H1 (cell line): ENCODE measurements at regions not wholly inside any gene's neighbourhood (a gene's known extent, or its start where the extent isn't known, plus 50 kb on each side); places are given as distances from the start of the nearest gene placed in this dataset.

Experiments
- CTCF ChIA-PET: fragments of 300-600 bp; sonication (Branson Sonifier 250); formaldehyde crosslinking; loops from one replicate; lab custom pipeline; 2021; ENCODE audit not compliant: partially characterized antibody; lab: Charles Lee
- POLR2A ChIA-PET: fragments of 300-600 bp; sonication (Branson Sonifier 250); formaldehyde crosslinking; loops from one replicate; lab custom pipeline; 2021; ENCODE audit warnings: inconsistent platforms; ENCODE audit not compliant: partially characterized antibody; lab: Charles Lee
- DNase-seq, 2 experiments: peaks; one replicate each; pipeline versions ENCODE4 v3.0.0 to v3.0.0-alpha.2; 2010 to 2022; ENCODE audit warnings: low spot score in 2 of 2, low read depth in 1 of 2, mixed read lengths in 1 of 2
- FAIRE-seq: peaks from 2 replicates; lab custom pipeline; 2011; peaks lifted over from hg19 to GRCh38; lab: Jason Lieb, UNC
- H2AFZ ChIP-seq: 2 replicates; pipeline ENCODE4 v1.8.1; 2012; ENCODE audit warnings: low read length, inconsistent platforms
- H2AK5ac ChIP-seq: 2 replicates; pipeline ENCODE4 v1.6.1; 2013; ENCODE audit warnings: low read depth, low read length
- H2BK120ac ChIP-seq: replicated peaks from 2 replicates; pipeline ENCODE3; 2013; ENCODE audit warnings: low read depth, low read length, inconsistent platforms
- H2BK12ac ChIP-seq: 2 replicates; pipeline ENCODE4 v1.6.1; 2013; ENCODE audit warnings: low read depth, low read length
- H2BK15ac ChIP-seq: 2 replicates; pipeline ENCODE4 v1.6.1; 2013; ENCODE audit warnings: low read length
- H2BK20ac ChIP-seq: 2 replicates; pipeline ENCODE4 v1.6.1; 2013; ENCODE audit warnings: low read length
- H2BK5ac ChIP-seq: 2 replicates; pipeline ENCODE4 v1.6.1; 2013; ENCODE audit warnings: low read depth, low read length
- H3K14ac ChIP-seq: 2 replicates; pipeline ENCODE4 v1.6.1; 2013; ENCODE audit warnings: inconsistent platforms; ENCODE audit not compliant: insufficient read length
- H3K18ac ChIP-seq: 2 replicates; pipeline ENCODE4 v1.6.1; 2013; ENCODE audit warnings: low read length; ENCODE audit errors: extremely low read depth
- H3K23ac ChIP-seq: 2 replicates; pipeline ENCODE4 v1.6.1; 2013; ENCODE audit warnings: inconsistent platforms; ENCODE audit not compliant: insufficient read length
- H3K23me2 ChIP-seq: 2 replicates; pipeline ENCODE4 v1.6.1; 2013; ENCODE audit warnings: low read depth, low read length
- H3K27ac ChIP-seq: 2 replicates; pipeline ENCODE4 v1.6.1; 2011; ENCODE audit warnings: low read depth, low read length, inconsistent platforms
- H3K27me3 ChIP-seq, 4 experiments: replicated peaks in 1 of 4; 1 replicate in 1 of 4; 2 replicates in 3 of 4; pipeline versions ENCODE4 v1.6.1 to v1.8.1; 2011 to 2013; ENCODE audit warnings: low read length in 3 of 4, mild to moderate bottlenecking in 3 of 4, inconsistent platforms in 2 of 4, mixed read lengths in 2 of 4, moderate library complexity in 1 of 4; ENCODE audit not compliant: control insufficient read depth in 3 of 4, insufficient read depth in 3 of 4; ENCODE audit errors: extremely low read depth in 1 of 4
- H3K36me3 ChIP-seq, 4 experiments: 2 replicates each; pipeline versions ENCODE4 v1.6.1 to v1.8.1; 2011 to 2013; ENCODE audit warnings: mild to moderate bottlenecking in 4 of 4, low read length in 3 of 4, moderate library complexity in 2 of 4, control low read depth in 1 of 4, inconsistent platforms in 1 of 4; ENCODE audit not compliant: insufficient read depth in 4 of 4, control insufficient read depth in 2 of 4
- H3K4ac ChIP-seq: replicated peaks from 2 replicates; pipeline ENCODE3; 2013; ENCODE audit warnings: low read length, low read depth, mixed read lengths, inconsistent platforms; ENCODE audit not compliant: insufficient read length
- H3K4me1 ChIP-seq, 4 experiments: replicated peaks in 1 of 4; 1 replicate in 1 of 4; 2 replicates in 3 of 4; pipeline versions ENCODE4 v1.6.1 to v1.8.1; 2011 to 2013; ENCODE audit warnings: low read length in 3 of 4, inconsistent platforms in 2 of 4, mixed read lengths in 1 of 4; ENCODE audit not compliant: insufficient read depth in 4 of 4, control insufficient read depth in 3 of 4
- H3K4me2 ChIP-seq, 2 experiments: 2 replicates each; pipeline versions ENCODE4 v1.6.1 to v1.8.1; 2011 to 2013; ENCODE audit warnings: low read depth in 2 of 2, low read length in 2 of 2, control low read depth in 1 of 2, inconsistent platforms in 1 of 2, mild to moderate bottlenecking in 1 of 2; ENCODE audit not compliant: insufficient read depth in 1 of 2
- H3K4me3 ChIP-seq, 4 experiments: fragments of 200-600, 300-600 bp in 1 of 4; sonication (generic), shearing (Covaris generic), sonication (Bioruptor Twin) in 1 of 4; 2 replicates each; pipeline versions ENCODE4 v1.5.1 to v1.8.1; 2011 to 2016; ENCODE audit warnings: low read length in 4 of 4, low read depth in 3 of 4, control low read depth in 2 of 4, inconsistent platforms in 2 of 4, mild to moderate bottlenecking in 2 of 4, mixed read lengths in 1 of 4, moderate library complexity in 1 of 4; ENCODE audit not compliant: insufficient read depth in 2 of 4; ENCODE audit errors: extremely low read depth in 1 of 4
- H3K56ac ChIP-seq: replicated peaks from 2 replicates; pipeline ENCODE3; 2013; ENCODE audit warnings: low read depth, mild to moderate bottlenecking, mixed read lengths, low read length, inconsistent platforms; ENCODE audit not compliant: insufficient read length
- H3K79me1 ChIP-seq: 2 replicates; pipeline ENCODE4 v1.6.1; 2013; ENCODE audit warnings: low read depth, low read length, control low read depth
- H3K79me2 ChIP-seq, 2 experiments: 2 replicates each; pipeline versions ENCODE4 v1.6.1 to v1.8.1; 2012 to 2013; ENCODE audit warnings: low read length in 2 of 2, mild to moderate bottlenecking in 2 of 2, inconsistent platforms in 1 of 2; ENCODE audit not compliant: insufficient read depth in 2 of 2, control insufficient read depth in 1 of 2
- H3K9ac ChIP-seq, 4 experiments: replicated peaks in 1 of 4; 1 replicate in 1 of 4; 2 replicates in 3 of 4; pipeline versions ENCODE4 v1.6.1 to v1.8.1; 2011 to 2013; ENCODE audit warnings: low read depth in 3 of 4, low read length in 3 of 4, control low read depth in 2 of 4, mild to moderate bottlenecking in 2 of 4, moderate library complexity in 2 of 4, inconsistent platforms in 1 of 4; ENCODE audit errors: extremely low read depth in 1 of 4
- H3K9me3 ChIP-seq, 2 experiments: 2 replicates each; pipeline versions ENCODE4 v1.6.1 to v1.8.1; 2012 to 2013; ENCODE audit warnings: mild to moderate bottlenecking in 2 of 2, moderate library complexity in 2 of 2, control low read depth in 1 of 2, inconsistent platforms in 1 of 2, low read depth in 1 of 2, low read length in 1 of 2, mixed read lengths in 1 of 2; ENCODE audit not compliant: insufficient read depth in 2 of 2
- H4K20me1 ChIP-seq, 2 experiments: replicated peaks in 1 of 2; 2 replicates each; pipeline versions ENCODE3 to v1.8.1; 2011 to 2013; ENCODE audit warnings: inconsistent platforms in 2 of 2, low read length in 2 of 2, mild to moderate bottlenecking in 1 of 2; ENCODE audit not compliant: insufficient read depth in 2 of 2, control insufficient read depth in 1 of 2
- H4K5ac ChIP-seq: 2 replicates; pipeline ENCODE4 v1.6.1; 2013; ENCODE audit warnings: low read length, low read depth, mixed read lengths, inconsistent platforms; ENCODE audit not compliant: insufficient read length
- H4K8ac ChIP-seq: 2 replicates; pipeline ENCODE4 v1.8.0; 2013; ENCODE audit warnings: mild to moderate bottlenecking, moderate library complexity, low read length, inconsistent platforms; ENCODE audit not compliant: insufficient read depth; ENCODE audit errors: extremely low read depth
- H4K91ac ChIP-seq: replicated peaks from 2 replicates; pipeline ENCODE3; 2013; ENCODE audit warnings: low read length, mixed read lengths, inconsistent platforms; ENCODE audit not compliant: insufficient read length
- ASH2L ChIP-seq: fragments of 200-600, 300-600 bp; sonication (generic); IDR thresholded peaks from one replicate; pipeline ENCODE4 v1.7.1; 2017; ENCODE audit warnings: low read length
- HDAC2 ChIP-seq, 2 experiments: fragments of 300-600 bp in 1 of 2; sonication (generic) in 1 of 2; IDR thresholded peaks; 2 replicates each; pipeline ENCODE4 v1.6.1; 2011 to 2012; ENCODE audit warnings: low read depth in 2 of 2, low read length in 2 of 2, mild to moderate bottlenecking in 2 of 2, moderate library complexity in 2 of 2, borderline replicate concordance in 1 of 2, inconsistent platforms in 1 of 2
- MAFK ChIP-seq: IDR thresholded peaks from 2 replicates; pipeline ENCODE4 v1.6.1; 2012; ENCODE audit warnings: low read depth, mild to moderate bottlenecking, improper control_type of control experiment, low read length
- RNF2 ChIP-seq: fragments of 200-900, 300-1000 bp; sonication (generic); IDR thresholded peaks from 2 replicates; pipeline ENCODE4 v1.7.1; 2016; ENCODE audit warnings: borderline replicate concordance, low read depth, mild to moderate bottlenecking, antibody characterized with exemption, low read length; ENCODE audit not compliant: poor library complexity, severe bottlenecking; ENCODE audit errors: missing control alignments
- SIN3A ChIP-seq, 2 experiments: IDR thresholded peaks in 1 of 2; conservative IDR thresholded peaks in 1 of 2; 2 replicates each; pipeline ENCODE4 v1.6.1; 2011 to 2012; ENCODE audit warnings: low read length in 2 of 2, improper control_type of control experiment in 1 of 2, low read depth in 1 of 2, mild to moderate bottlenecking in 1 of 2
- SP2 ChIP-seq: IDR thresholded peaks from 2 replicates; pipeline ENCODE4 v1.6.1; 2012; ENCODE audit warnings: mild to moderate bottlenecking, low read length, inconsistent platforms
- TBP ChIP-seq: IDR thresholded peaks from 2 replicates; pipeline ENCODE4 v1.6.1; 2011; ENCODE audit warnings: low read depth, low read length, improper control_type of control experiment
- WGBS, 2 experiments: shearing (Covaris generic) in 1 of 2; methylation state at CpG; one replicate each; pipeline versions ENCODE4 v1.1.6 to v1.1.7; 2013 to 2015; ENCODE audit warnings: low lambda C conversion rate in 2 of 2, mixed read lengths in 2 of 2, inconsistent platforms in 1 of 2, low coverage in 1 of 2, missing lambda C conversion rate in 1 of 2; ENCODE audit not compliant: insufficient replicate concordance in 2 of 2, insufficient coverage in 1 of 2, insufficient read length in 1 of 2; ENCODE audit errors: extremely low coverage in 1 of 2, missing lambda C conversion rate in 1 of 2; 5-methylcytosine and 5-hydroxymethylcytosine counted together

DNA sequence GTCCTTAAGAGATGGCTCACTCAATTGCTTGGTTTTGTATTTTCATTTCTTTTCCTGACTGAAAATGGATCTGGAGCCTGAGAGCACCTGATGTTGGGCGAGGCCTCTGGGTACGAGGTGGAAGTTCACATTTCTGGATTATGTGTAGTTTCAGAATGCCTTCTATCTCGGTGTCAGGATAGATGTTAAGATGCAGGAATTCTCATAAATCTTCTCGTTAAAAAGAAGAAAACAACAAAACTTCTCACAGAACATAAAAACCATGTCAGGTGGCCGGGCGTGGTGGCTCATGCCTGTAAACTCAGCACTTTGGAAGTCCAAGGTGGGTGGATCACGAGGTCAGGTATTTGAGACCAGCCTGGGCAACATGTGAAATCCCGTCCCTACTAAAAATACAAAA is 101.8 kb downstream of the RHOU start:
- Histone ChIP-seq H3K23me2 (0 out of 2 replicates have a peak, but pooled peaks cover 2% of the 10 kb centered on the region), H2AFZ (no peak overlapping the region), H3K36me3 (no peaks in the 10 kb centered on the region), H3K27me3 (no peaks in the 10 kb centered on the region), H3K4me1 (peaks cover 0 to 2% (median 0%) of the 10 kb centered on the region in 4 experiments; a peak in 2 of 7 replicates), H4K5ac (no peak overlapping the region), H2BK120ac (no peak overlapping the region), H3K79me1 (no peaks in the 10 kb centered on the region), H3K4ac (no peak overlapping the region), H3K9me3 (no peaks in the 10 kb centered on the region), H3K14ac (no peak overlapping the region), H4K20me1 (no peaks in the 10 kb centered on the region), H3K27ac (no peak overlapping the region), H2BK12ac (no peak overlapping the region), H3K56ac (no peak overlapping the region), H2AK5ac (no peak overlapping the region), H3K79me2 (no peaks in the 10 kb centered on the region; a peak in 1 of 4 replicates), H3K4me2 (no peak overlapping the region), H3K9ac (no peak overlapping the region), H4K8ac (no peak overlapping the region), H2BK15ac (no peak overlapping the region), H3K23ac (no peak overlapping the region), H2BK5ac (no peak overlapping the region), H3K18ac (no peak overlapping the region), H2BK20ac (no peak overlapping the region), H4K91ac (no peak overlapping the region), H3K4me3 (no peak overlapping the region)
- 95% methylated on average over 8 of the region's 8 CpGs; no CpG with 5 or more reads in 1 of the 2 experiments for WGBS, 2 experiments
- peak in 1 of 2 experiments; percentile 24 for DNase-seq
- FAIRE-seq, result no peak
- no peak for TF ChIP-seq SP2
- TF ChIP-seq HDAC2 (IDR thresholded peaks at IDR 0.05; ENCODE audit: borderline replicate concordance in 1 of 2, low read depth in 2 of 2, low read length in 2 of 2), result no peak
- TF ChIP-seq ASH2L, result no peak
- no peak for TF ChIP-seq SIN3A (conservative IDR thresholded peaks at IDR 0.05 in 1 of 2, IDR thresholded peaks at IDR 0.05 in 1 of 2; ENCODE audit: low read depth in 1 of 2, low read length in 2 of 2)
- no peak for TF ChIP-seq TBP
- no peak for TF ChIP-seq MAFK
- no peak for TF ChIP-seq RNF2
- POLR2A ChIA-PET, result no interaction called here
- CTCF ChIA-PET, result no interaction called here
